GM10266 (cell line): ENCODE measurements at regions not wholly inside any gene's neighbourhood (a gene's known extent, or its start where the extent isn't known, plus 50 kb on each side); places are given as distances from the start of the nearest gene placed in this dataset.

Experiments used
- DNase-seq: peaks from one replicate; pipeline ENCODE4 v3.0.0; 2012; ENCODE audit errors: extremely low spot score
- TF ChIP-seq, protein P1 (sequence below): IDR thresholded peaks from 2 replicates; pipeline ENCODE4 v1.5.1; 2012; ENCODE audit warnings: mild to moderate bottlenecking, low read depth; ENCODE audit not compliant: control insufficient read depth, insufficient read depth; ENCODE audit errors: missing control alignments

DNA sequence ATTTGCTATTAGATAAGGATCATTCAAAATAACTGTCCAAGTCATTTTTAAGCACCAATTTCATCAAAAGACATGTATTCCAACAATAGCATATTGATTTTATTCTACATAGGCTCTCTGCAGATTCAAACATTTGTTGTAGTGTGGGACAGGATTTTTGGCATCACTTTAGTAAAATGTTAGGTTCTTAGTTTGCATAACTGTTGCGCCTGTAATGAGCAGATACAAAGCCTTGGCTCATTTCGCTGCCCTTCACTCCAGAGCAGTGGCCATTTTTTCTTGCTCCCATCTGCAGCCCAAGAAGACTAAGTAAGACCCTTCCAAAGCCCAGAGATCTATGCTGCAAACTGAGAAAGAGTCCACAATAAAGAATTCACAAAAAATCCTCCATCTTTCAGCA is 446.0 kb upstream of the MPDZ start:
- no peak for DNase-seq
- TF ChIP-seq, protein P1, sequence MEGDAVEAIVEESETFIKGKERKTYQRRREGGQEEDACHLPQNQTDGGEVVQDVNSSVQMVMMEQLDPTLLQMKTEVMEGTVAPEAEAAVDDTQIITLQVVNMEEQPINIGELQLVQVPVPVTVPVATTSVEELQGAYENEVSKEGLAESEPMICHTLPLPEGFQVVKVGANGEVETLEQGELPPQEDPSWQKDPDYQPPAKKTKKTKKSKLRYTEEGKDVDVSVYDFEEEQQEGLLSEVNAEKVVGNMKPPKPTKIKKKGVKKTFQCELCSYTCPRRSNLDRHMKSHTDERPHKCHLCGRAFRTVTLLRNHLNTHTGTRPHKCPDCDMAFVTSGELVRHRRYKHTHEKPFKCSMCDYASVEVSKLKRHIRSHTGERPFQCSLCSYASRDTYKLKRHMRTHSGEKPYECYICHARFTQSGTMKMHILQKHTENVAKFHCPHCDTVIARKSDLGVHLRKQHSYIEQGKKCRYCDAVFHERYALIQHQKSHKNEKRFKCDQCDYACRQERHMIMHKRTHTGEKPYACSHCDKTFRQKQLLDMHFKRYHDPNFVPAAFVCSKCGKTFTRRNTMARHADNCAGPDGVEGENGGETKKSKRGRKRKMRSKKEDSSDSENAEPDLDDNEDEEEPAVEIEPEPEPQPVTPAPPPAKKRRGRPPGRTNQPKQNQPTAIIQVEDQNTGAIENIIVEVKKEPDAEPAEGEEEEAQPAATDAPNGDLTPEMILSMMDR = no peak

DNA sequence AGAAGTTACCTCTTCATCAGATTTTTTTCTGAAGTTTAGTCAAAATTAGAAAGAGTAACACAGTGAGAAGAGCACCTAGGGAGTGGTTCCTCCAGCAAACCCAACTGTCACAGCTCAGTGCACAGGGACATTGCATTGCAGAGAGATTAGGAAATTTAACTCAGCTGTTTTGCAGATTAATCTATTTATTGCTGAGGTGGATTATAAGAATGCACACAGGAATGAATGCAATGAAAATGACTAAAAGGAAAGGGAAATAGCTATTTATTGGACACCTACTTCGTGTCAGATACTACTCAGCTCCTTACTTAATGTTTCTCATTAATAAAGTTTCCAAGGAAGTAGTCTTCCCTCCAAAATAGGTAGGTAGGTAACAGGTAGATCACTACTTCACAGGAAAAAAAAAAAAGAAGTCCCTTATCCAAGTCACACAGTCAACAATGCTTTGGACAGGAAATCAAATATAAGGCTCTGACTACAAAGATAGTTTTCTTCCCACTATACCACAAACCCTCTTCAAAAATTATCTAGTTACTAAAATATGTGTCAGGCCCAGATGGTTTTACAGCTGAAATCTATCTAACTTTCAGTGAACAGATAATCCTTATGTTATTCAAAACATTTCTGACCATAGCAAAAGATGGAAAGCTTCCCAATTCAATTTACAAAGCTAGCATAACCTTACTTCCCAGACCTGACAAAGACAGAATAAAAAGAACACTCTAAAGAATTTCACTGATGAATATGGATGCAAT is 442.2 kb upstream of the MPDZ start:
- no peak for DNase-seq
- TF ChIP-seq, protein P1 = no peak

DNA sequence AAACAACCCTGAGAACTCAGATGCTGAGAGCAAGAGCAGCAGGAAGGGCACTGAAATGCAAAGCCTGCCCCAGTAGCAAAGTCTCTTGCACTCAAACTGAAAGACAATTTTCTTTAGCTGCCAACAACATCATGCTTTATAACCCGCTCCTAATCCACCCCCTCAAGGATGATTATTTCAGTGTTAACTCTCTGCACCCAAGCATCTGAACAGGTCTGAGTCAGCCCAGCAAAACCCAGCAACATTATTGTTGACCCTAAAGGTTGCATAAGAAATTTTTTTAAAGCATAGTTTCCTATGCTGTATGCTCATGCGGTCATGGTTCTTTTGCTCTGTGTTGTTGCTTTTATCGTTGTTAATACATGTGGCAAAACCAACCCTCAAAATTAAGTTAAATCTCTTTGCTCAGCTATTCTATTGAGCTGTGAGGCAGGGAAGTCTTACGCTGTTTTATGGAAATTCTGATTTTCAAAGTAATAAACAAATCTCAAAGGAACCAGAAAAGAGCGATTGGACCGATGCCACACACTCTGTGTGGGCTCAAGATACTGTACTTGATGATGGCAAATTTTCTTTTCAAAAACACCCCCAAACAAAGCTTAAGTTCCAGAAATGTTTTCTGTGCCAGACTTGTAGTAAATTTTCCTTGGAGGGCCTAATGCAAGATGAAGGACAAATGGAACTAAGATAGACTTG is 440.6 kb upstream of the MPDZ start:
- TF ChIP-seq, protein P1 = no peak
- no peak for DNase-seq

DNA sequence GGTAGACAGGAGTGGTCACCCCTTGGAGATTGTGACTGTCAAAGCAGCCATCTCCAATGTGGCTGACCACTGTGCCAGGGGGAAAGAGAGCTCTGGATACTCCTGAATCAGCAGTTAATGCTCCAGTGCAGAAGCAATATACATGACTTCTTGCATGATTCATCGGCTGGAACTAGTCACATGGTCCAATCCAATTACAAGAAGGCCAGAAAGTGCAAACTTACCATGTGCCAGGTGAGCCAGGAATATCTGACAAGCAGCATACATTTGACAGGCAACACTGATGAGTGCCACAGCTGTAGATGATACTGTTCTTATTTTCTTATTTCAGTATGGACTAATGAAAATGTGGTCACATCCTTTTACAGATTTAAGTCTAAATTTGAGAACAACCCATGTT is 440.0 kb upstream of the MPDZ start:
- TF ChIP-seq, protein P1 = no peak
- no peak for DNase-seq

DNA sequence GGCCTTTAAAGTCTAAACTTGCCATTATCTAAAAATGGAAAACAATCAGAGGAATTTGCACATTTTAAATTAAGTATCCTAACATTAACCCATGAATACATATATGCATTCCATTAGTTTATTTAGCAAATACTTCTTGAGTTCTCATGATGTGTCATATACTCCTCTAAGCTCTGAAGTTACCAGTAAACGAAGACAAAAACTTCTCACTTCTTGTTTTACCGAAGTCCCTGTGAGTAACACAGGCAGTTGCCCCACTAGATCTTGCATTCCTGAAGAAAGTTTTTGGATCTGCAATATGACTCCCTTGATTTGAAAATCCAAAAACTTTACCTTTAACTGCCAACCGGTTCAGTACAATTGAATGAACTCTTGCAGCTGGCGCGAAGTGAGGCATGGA is 439.0 kb upstream of the MPDZ start:
- DNase-seq = no peak
- TF ChIP-seq, protein P1 = no peak

DNA sequence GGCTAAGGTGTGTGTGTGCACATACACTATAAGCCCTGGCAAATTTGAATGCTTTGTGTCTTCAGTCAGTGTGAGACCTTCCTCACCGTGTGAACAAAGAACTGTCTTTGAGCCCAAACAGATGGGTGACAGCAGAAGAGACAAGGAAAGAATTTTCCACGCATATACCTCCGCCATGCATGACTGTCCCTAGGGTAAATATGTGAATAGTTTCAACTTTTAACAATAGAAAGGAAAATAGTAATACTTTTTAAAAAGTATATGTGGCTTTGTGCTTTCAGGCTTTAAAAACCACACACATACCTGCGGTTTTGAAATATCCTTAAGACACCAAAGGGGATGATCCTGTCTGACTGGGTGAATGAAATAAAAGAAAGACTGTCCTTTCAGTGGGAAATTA is 438.6 kb upstream of the MPDZ start:
- TF ChIP-seq, protein P1 = no peak
- DNase-seq = no peak
